ENCODE measurements at regions not wholly inside any gene's neighbourhood (a gene's known extent, or its start where the extent isn't known, plus 50 kb on each side); places are given as distances from the start of the nearest gene placed in this dataset.
A peak's percentile ranks its signal among the peaks of the same experiment; 100 is the strongest.
"Not testable (repeated sequence)": the region's sequence is repeated elsewhere in the genome, so short reads cannot be mapped to it uniquely, and the experiment has no call there.

- not testable (repeated sequence) for DNase-seq
These were observed 103.8 kb upstream of the LRPAP1 start for GRCh38 chr4:3636020-3636419.

DNA sequence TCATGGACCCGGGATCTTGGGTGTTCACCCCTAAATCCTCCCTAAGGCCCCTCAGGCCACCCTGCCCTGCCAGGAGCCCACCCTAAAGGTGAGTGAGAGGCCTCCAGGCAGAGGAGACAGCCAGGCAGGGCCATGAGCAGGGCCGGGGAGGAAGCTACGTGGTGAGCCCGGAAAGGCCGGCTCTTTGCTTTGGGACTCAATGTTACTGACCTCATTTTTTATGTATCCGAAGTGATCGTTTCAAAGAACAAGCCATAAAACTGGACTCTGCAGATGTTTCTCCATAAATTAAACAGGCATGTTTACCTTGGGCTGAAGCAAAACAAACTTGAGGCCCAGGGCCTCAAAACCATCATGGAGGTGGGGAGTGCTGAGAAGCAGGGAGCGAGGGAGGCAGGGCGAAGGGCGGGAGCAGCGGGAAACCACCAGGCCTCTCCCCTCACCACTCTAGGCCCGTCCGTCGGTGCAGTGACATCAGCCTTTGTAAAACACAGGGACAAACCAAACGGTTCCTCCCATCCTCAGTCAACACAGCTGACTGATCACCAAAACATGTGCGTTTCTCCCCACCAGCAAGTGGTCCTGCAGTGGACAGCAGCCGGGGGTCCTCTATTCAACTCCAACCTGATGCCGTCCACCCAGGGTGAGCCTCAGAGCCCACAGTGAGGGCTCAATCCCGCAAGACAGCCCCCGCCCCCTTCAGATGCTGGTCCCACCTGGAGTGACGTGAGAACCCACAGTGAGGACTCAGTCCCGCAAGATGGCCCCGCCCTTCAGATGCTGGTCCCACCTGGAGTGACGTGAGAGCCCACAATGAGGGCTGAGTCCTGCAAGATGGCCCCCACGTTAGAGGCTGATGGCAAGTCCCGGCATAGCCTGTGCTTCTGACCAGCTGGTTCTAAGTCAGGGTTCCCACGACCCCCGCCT is 102.9 kb upstream of the LRPAP1 start:
- DNase-seq = no peak

DNA sequence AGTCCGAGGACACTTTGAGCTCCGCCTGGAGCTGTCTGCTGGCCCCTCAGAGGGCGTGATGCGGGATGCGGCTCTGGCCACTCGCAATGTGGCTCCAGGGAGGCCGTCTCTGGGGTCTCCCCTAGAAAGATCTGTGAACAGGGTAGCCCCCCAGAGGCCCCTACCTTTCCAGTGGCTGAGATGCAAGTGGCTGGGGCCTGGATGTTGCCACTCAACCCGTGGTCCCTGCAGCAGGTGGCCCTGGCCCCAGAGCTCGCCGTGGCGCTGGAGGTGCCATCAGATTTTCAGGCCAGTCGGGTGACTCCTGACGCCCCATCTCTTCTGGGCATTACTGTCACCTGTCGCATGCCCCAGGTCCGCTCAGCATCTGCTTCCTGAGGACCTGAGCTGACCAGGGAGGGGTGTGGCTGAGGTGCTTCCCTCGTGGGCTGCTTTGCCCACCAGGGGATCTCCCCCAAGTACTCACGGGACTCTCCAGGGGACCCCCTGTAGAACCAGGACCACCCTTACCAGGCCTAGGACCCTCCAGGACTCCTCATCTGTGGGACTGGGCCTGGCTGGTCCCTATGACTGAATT is 102.1 kb upstream of the LRPAP1 start:
- DNase-seq = no peak

DNA sequence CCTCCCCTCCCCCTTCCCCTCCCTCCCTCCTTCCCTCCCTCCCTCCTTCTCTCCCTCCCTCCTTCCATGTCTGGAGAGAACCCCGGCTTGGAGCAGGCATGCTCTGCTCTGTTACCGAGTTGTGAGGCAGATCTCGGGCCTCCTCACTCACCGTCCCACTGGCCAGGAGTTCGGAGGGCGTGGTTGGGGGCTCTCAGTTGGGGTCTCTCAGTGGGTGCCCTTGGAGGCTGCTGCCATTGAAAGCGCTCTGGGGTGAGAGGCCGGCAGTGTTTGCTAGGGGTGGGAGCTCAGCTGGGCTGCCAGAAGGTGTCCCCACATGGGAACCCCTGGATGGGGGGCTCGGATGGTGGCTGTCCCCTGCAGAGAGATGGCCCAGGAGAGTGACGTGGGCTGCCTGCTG is 101.1 kb upstream of the LRPAP1 start:
- DNase-seq = not testable (repeated sequence)

- not testable (repeated sequence) for DNase-seq
These were observed 100.6 kb upstream of the LRPAP1 start for GRCh38 chr4:3632794-3633193.

DNA sequence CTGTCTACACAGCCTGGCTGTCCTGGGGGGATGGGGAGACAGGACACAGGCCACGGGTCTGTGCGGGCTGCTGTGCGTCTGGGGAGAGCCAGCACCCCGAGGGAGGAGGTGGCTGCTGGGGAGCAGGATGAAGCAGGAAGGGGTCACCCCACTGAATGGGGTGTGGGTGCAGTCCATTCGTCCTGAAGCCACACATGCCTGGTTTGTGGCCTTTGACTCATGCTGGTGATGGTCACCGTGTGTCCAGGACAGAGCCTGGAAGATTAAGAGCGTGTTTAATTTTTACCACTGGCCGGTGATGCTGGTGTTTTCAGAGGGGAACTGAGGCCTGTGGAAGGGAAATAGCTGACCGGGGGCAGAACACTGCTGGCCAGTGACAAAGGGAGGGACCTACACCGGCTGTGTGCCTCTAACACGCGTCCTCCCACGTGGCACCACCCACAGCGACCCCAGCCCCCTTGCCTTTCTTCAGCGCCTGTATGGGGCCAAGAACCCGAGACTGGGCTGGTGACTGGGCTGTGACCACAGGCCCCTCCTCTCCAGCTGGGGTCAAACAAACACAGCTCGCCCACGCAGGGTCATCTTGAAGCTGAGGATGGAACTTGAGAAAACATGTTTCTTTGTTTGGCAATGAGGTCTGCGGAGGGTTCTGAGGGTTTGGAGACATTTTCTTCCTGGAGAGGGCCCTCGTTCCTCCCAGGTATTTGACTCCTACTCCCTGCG is 99.5 kb upstream of the LRPAP1 start:
- not testable (repeated sequence) for DNase-seq

- DNase-seq = no peak
These were observed 98.6 kb upstream of the LRPAP1 start for GRCh38 chr4:3630598-3631543.

GRCh38 chr4:3630136-3630597 is 97.9 kb upstream of the LRPAP1 start:
- no peak for DNase-seq

DNA sequence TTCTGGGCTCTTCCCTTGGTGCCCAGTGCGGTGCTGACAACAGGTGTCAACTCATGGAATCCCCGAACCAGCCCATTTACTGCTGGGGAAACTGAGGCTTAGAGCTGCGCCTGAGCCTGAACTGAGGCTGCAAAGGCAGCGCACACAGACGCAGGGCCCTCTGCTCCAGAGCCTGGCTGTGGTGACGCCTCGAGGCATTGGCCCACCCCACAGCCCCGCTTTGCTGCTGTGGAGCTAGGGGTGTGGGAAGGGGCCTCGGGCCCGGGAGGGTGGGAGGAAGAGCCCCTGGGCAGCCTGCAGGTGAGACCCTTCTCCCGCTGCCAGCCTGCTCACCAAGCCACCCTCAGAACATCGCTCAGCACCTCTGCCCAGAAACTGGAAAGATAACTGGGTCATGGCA is 97.4 kb upstream of the LRPAP1 start:
- no peak for DNase-seq

DNA sequence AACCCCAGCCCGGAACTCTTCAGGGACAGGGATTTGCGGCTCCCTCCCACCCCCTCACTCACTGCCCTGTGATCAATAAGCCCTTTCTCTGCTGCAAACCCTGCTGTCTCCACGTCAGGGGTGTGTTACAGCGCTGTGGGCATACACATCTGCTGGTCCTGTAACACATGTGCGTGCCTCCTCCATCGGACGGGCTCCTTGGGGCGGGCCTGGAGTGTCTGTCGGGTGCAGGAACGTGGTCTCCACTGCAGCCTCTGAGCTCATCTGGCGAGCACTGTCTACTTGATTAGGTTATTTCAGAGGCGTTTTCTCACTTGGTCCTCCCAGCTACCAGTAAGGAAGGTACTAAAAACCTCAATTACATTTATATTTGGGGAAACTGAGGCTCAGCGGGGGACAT is 97.0 kb upstream of the LRPAP1 start:
- DNase-seq = not testable (repeated sequence)

DNA sequence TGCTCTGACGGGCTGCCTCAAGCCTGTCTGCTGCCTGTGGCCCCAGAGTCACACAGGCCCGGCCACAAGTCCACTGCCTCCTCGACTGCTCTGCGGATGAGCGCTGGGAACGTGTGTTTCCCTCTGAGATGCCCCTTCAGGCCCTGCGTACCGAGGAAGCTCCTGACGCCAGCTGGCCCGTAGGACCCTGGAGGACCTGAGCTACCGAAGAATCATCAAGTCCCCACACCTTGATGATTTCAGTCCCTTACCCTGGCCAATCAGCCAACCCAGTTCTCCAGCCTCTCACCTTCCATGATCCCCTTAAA is 96.6 kb upstream of the LRPAP1 start:
- no peak for DNase-seq

- not testable (repeated sequence) for DNase-seq
These were observed 96.0 kb upstream of the LRPAP1 start for GRCh38 chr4:3627967-3628867.

GRCh38 chr4:3627456-3627855 is 95.2 kb upstream of the LRPAP1 start:
- DNase-seq = not testable (repeated sequence)

- DNase-seq = not testable (repeated sequence)
These were observed 94.1 kb upstream of the LRPAP1 start for GRCh38 chr4:3626131-3626884.

- not testable (repeated sequence) for DNase-seq
These were observed 93.2 kb upstream of the LRPAP1 start for GRCh38 chr4:3625286-3625875.

DNA sequence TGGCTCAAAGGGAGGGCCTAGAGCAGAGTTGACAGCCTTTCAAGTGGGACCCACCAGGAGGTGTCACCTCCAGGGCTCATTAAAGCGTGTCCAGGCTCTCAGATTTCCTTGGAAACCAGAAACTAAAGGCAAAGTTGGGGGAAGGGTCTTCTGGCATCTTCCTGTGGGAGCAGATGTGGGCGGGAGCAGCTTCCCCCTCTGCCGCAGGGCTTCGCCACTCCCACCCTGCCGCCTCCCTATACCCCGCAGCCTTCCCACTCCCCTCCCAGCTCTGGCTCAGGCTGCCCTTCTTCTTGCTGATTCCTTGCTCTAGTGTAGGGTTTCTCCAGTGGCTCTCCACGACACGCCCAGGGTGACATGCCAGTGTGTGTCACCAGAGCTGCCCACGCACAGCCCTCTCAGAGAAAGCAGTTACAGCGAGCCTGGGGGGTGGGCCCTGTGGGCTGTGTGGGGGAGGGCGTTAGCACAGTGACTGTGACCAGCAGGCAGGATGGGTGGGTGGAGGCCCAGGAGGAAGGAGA is 91.6 kb upstream of the LRPAP1 start:
- peak in 1 of 56 donors; percentile 29 for DNase-seq

GRCh38 chr4:3623106-3623505 is 90.9 kb upstream of the LRPAP1 start:
- no peak for DNase-seq

DNA sequence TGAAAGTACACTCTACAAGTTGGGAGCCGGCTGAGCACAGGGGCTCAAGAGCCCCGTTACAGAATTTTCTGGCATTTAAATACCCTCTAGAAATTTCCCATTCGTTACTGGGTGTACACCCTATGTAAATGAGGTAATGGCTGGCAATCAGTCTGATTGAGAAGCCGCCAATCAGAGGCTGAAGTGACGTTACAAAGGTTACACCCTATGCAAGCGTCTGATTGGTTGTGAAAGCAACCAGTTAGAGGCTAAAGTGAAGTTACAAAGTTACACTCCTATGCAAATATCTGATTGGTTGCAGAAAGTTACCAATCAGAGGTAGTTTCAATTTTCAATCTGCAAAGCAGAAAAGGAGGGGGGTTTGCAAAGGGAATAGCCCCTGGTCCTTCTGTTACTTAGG is 88.1 kb upstream of the LRPAP1 start:
- DNase-seq = not testable (repeated sequence)
